H1 (cell line): ENCODE measurements at regions not wholly inside any gene's neighbourhood (a gene's known extent, or its start where the extent isn't known, plus 50 kb on each side); places are given as distances from the start of the nearest gene placed in this dataset.

ENCODE experiments used
- SIN3A ChIP-seq, 2 experiments: IDR thresholded peaks in 1 of 2; conservative IDR thresholded peaks in 1 of 2; 2 replicates each; pipeline ENCODE4 v1.6.1; 2011 to 2012; ENCODE audit warnings: low read length in 2 of 2, improper control_type of control experiment in 1 of 2, low read depth in 1 of 2, mild to moderate bottlenecking in 1 of 2

GRCh38 chr17:68733241-68734176 is 132.3 kb upstream of the FAM20A start (continued):
- 0 out of 4 replicates have a peak, but pooled peaks of 1 of the 2 experiments have one; percentile 24 for TF ChIP-seq SIN3A (conservative IDR thresholded peaks at IDR 0.05 in 1 of 2, IDR thresholded peaks at IDR 0.05 in 1 of 2; ENCODE audit: low read depth in 1 of 2, low read length in 2 of 2)
